Left ventricle myocardium inferior (tissue), 1 donor: ENCODE measurements at regions not wholly inside any gene's neighbourhood (a gene's known extent, or its start where the extent isn't known, plus 50 kb on each side); places are given as distances from the start of the nearest gene placed in this dataset.
"Not testable (repeated sequence)": the region's sequence is repeated elsewhere in the genome, so short reads cannot be mapped to it uniquely, and the experiment has no call there.

Experiments
- DNase-seq: peaks from one replicate; pipeline ENCODE4 v3.0.0-alpha.2; 2020
- H3K27ac ChIP-seq: fragments of 200-600 bp; replicated peaks from 2 replicates; pipeline ENCODE4 v1.8.0; 2021
- H3K27me3 ChIP-seq: fragments of 200-600 bp; 2 replicates; pipeline ENCODE4 v1.8.0; 2021; ENCODE audit warnings: low read depth
- H3K36me3 ChIP-seq: fragments of 200-600 bp; 2 replicates; pipeline ENCODE4 v1.8.0; 2021
- H3K4me1 ChIP-seq: fragments of 200-600 bp; 2 replicates; pipeline ENCODE4 v1.8.0; 2021
- H3K4me3 ChIP-seq: fragments of 200-600 bp; 2 replicates; pipeline ENCODE4 v1.8.0; 2021; ENCODE audit warnings: mild to moderate bottlenecking, moderate library complexity
- H3K9me3 ChIP-seq: fragments of 200-600 bp; replicated peaks from 2 replicates; pipeline ENCODE4 v1.8.0; 2021
- intact Hi-C: fragments of 100-400 bp; cut with micrococcal nuclease; formaldehyde crosslinking; loops from one replicate; pipeline ENCODE4 v1.11.0; 2022
- TF ChIP-seq, protein P1 (sequence below): fragments of 200-600 bp; IDR thresholded peaks from 2 replicates; pipeline ENCODE4 v1.8.0; 2021; ENCODE audit warnings: antibody characterized with exemption, mild to moderate bottlenecking, borderline replicate concordance
- donor health status: DM: no; HTN: yes; CAD: no; lungs with severe emphysema.

DNA sequence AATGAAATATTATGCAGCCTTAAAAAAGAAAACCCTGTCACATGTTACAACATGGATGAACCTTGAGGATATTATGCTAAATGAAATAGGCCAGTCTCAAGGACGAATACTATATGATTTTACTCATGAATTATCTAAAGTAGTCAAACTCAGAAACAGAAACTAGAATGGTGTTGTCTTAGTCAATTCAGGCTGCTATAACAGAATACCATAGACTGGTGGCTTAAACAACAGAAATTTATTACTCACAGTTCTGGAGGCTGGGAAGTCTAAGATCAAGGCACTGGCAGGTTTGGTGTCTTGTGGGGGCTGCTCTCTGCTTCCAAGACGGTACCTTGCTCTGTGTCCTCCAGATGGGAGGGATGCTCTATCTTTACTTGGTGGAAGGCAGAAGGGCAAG, 113.8 kb upstream of the DNAH14 start:
- Histone ChIP-seq H3K4me1 (no peaks in the 10 kb centered on the region), H3K4me3 (no peak overlapping the region), H3K9me3 (peaks cover 28% of the 10 kb centered on the region), H3K27me3 (peaks cover 5% of the 10 kb centered on the region), H3K36me3 (no peaks in the 10 kb centered on the region), H3K27ac (no peak overlapping the region)
- TF ChIP-seq, protein P1, sequence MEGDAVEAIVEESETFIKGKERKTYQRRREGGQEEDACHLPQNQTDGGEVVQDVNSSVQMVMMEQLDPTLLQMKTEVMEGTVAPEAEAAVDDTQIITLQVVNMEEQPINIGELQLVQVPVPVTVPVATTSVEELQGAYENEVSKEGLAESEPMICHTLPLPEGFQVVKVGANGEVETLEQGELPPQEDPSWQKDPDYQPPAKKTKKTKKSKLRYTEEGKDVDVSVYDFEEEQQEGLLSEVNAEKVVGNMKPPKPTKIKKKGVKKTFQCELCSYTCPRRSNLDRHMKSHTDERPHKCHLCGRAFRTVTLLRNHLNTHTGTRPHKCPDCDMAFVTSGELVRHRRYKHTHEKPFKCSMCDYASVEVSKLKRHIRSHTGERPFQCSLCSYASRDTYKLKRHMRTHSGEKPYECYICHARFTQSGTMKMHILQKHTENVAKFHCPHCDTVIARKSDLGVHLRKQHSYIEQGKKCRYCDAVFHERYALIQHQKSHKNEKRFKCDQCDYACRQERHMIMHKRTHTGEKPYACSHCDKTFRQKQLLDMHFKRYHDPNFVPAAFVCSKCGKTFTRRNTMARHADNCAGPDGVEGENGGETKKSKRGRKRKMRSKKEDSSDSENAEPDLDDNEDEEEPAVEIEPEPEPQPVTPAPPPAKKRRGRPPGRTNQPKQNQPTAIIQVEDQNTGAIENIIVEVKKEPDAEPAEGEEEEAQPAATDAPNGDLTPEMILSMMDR = no peak
- no peak for DNase-seq
- intact Hi-C loops = no loop called here

DNA sequence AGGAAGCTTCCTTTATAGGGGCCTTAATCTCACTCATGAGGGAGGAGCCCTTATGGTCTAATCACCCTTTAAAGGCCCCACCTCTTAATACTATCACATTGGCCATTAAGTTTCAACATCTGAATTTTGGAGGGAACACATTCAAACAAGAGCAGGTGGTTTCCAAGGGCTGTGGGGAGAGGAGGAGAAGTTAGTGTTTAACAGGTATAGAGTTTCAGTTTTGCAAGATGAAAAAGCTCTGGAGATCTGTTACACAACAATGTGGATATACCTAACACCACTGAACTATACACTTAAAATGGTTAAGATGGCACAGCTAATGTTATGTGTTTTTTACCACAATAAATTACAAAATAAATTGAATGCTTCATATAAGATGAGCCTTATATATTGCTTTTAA, 113.4 kb upstream of the DNAH14 start:
- Histone ChIP-seq H3K9me3 (peaks cover 28% of the 10 kb centered on the region), H3K27ac (no peak overlapping the region), H3K27me3 (peaks cover 5% of the 10 kb centered on the region), H3K4me3 (no peak overlapping the region), H3K4me1 (no peaks in the 10 kb centered on the region), H3K36me3 (no peaks in the 10 kb centered on the region)
- intact Hi-C loops = no loop called here
- TF ChIP-seq, protein P1 = no peak
- no peak for DNase-seq

DNA sequence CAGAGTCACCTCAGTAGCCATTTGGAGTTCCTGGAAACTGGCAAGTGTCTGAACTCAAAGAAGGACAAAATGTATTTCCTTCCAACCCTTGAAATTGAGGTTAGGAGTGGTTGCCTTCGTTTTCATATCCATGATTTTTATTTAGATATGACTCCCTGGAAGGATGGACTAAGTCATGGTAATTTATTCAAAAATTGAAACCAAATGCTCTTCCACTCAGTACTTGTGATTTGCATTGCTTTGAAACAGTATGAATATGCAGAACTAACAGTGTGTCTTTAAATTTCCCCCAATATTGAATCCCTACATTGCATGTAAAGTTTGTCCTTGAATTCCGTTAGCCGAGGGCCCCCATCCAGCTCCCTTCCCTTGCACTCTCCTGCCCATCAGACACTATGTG, 112.1 kb upstream of the DNAH14 start:
- peaks cover 5% of the 10 kb centered on the region for H3K27me3 ChIP-seq
- H3K36me3 ChIP-seq = no peaks in the 10 kb centered on the region
- H3K4me1 ChIP-seq = no peaks in the 10 kb centered on the region
- H3K27ac ChIP-seq = no peak overlapping the region
- peaks cover 40% of the 10 kb centered on the region for H3K9me3 ChIP-seq
- no peak for DNase-seq
- H3K4me3 ChIP-seq = no peak overlapping the region
- TF ChIP-seq, protein P1 = no peak
- intact Hi-C loops = no loop called here

DNA sequence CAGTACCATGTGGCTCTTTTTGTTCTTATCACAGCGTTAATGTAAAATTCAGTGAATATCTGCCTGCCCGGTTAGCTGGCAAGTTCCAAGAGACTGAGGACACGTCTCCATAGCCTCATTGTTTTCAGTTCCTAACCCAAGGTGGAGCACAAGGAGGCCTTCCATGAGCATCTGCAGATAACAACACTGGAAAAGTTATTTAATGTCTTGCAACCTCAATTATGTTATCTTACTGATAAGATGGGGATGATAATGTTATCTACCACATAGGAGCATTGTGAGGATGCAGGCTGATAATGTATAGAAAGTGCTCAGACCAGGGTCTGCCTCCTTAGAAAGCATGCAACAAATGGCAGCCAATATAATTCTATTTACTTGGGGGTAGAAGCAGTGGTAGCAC, 109.6 kb upstream of the DNAH14 start:
- H3K4me3 ChIP-seq = no peak overlapping the region
- TF ChIP-seq, protein P1 = no peak
- no peaks in the 10 kb centered on the region for H3K4me1 ChIP-seq
- no peak overlapping the region for H3K27ac ChIP-seq
- H3K27me3 ChIP-seq = peaks cover 5% of the 10 kb centered on the region
- no peak for DNase-seq
- intact Hi-C loops = no loop called here
- peaks cover 53% of the 10 kb centered on the region for H3K9me3 ChIP-seq
- H3K36me3 ChIP-seq = no peaks in the 10 kb centered on the region

DNA sequence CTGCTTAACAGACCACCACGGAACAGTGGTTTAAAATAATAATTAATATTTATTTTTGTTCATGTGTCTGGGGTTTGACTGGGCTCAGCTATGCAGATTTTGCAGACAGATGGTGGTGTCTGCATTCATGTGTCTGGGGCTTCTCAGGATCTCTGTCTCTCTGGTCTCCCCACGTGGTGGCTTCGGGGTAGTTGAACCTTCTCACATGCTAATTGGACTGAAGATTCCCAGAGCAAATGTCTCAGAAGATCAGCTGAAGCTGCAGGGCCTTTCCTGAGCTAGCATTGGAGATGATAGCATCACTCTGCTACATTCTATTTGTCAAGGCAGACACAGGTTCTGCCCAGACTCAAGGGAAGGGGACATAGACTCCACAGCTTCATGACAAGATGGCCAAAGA, 109.1 kb upstream of the DNAH14 start:
- Histone ChIP-seq H3K27me3 (peaks cover 5% of the 10 kb centered on the region), H3K36me3 (no peaks in the 10 kb centered on the region), H3K4me1 (no peaks in the 10 kb centered on the region), H3K27ac (no peak overlapping the region), H3K4me3 (no peak overlapping the region), H3K9me3 (peaks cover 57% of the 10 kb centered on the region)
- TF ChIP-seq, protein P1 = no peak
- intact Hi-C loops = no loop called here
- DNase-seq = no peak

DNA sequence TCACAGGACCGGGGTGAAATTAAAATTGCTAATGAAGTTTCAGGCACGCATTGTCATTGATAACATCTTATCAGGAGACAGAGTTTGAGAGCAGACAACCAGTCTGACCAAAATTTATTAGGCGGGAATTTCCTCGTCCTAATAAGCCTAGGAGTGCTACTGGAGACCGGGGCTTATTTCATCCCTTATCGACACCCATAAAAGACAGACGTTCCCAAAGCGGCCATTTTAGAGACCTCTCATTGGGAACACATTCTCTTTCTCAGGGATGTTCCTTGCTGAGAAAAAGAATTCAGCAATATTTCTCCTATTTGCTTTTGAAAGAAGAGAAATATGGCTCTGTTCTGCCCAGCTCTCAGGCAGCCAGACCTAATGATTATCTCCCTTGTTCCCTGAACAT, 107.7 kb upstream of the DNAH14 start:
- DNase-seq, intact Hi-C loops, H3K27ac ChIP-seq, H3K4me1 ChIP-seq, H3K27me3 ChIP-seq, H3K4me3 ChIP-seq, H3K36me3 ChIP-seq: not testable (repeated sequence)
- peaks cover 59% of the 10 kb centered on the region for H3K9me3 ChIP-seq
